ENCODE measurements at regions not wholly inside any gene's neighbourhood (a gene's known extent, or its start where the extent isn't known, plus 50 kb on each side); places are given as distances from the start of the nearest gene placed in this dataset.

- DNase-seq: no peak
Observed at GRCh38 chr3:117536006-117536405, 826.4 kb downstream of the TUSC7 start.

GRCh38 chr3:117537949-117538348, 828.4 kb downstream of the TUSC7 start:
- DNase-seq: no peak

- no peak for DNase-seq
Observed at GRCh38 chr3:117539729-117540128, 830.1 kb downstream of the TUSC7 start.

- no peak for DNase-seq
Observed at GRCh38 chr3:117540597-117540996, 831.0 kb downstream of the TUSC7 start.

GRCh38 chr3:117541721-117542120, 832.1 kb downstream of the TUSC7 start:
- DNase-seq: no peak

GRCh38 chr3:117543521-117543920, 833.9 kb downstream of the TUSC7 start:
- no peak for DNase-seq

GRCh38 chr3:117545484-117545883, 835.9 kb downstream of the TUSC7 start:
- no peak for DNase-seq

GRCh38 chr3:117547956-117548550, 838.5 kb downstream of the TUSC7 start:
- DNase-seq: no peak

GRCh38 chr3:117548600-117548999, 839.0 kb downstream of the TUSC7 start:
- no peak for DNase-seq

GRCh38 chr3:117549716-117550115, 840.1 kb downstream of the TUSC7 start:
- DNase-seq: no peak

GRCh38 chr3:117550766-117551165, 841.2 kb downstream of the TUSC7 start:
- DNase-seq: no peak

GRCh38 chr3:117553461-117553860, 843.9 kb downstream of the TUSC7 start:
- DNase-seq: no peak

- DNase-seq: no peak
Observed at GRCh38 chr3:117556646-117557407, 847.2 kb downstream of the TUSC7 start.

- no peak for DNase-seq
Observed at GRCh38 chr3:117557464-117558090, 848.0 kb downstream of the TUSC7 start.

GRCh38 chr3:117558681-117559080, 849.1 kb downstream of the TUSC7 start:
- DNase-seq: no peak

- DNase-seq: no peak
Observed at GRCh38 chr3:117562000-117562399, 852.4 kb downstream of the TUSC7 start.

GRCh38 chr3:117563063-117563462, 853.5 kb downstream of the TUSC7 start:
- no peak for DNase-seq

- DNase-seq: no peak
Observed at GRCh38 chr3:117565777-117566176, 856.2 kb downstream of the TUSC7 start.

- no peak for DNase-seq
Observed at GRCh38 chr3:117566926-117567325, 857.3 kb downstream of the TUSC7 start.

GRCh38 chr3:117567382-117567781, 857.8 kb downstream of the TUSC7 start:
- no peak for DNase-seq

GRCh38 chr3:117567906-117568305, 858.3 kb downstream of the TUSC7 start:
- no peak for DNase-seq

GRCh38 chr3:117572786-117573185, 863.2 kb downstream of the TUSC7 start:
- no peak for DNase-seq

- DNase-seq: no peak
Observed at GRCh38 chr3:117580806-117581205, 871.2 kb downstream of the TUSC7 start.

GRCh38 chr3:117586161-117586560, 876.6 kb downstream of the TUSC7 start:
- DNase-seq: no peak

Measured in T-helper 1 cell (primary cell).